Activated gamma-delta T cell treated with anti-CD3 and anti-CD28 coated beads, Interleukin-2, amount 50 U/mL, for 16 hours (primary cell): ENCODE measurements at regions not wholly inside any gene's neighbourhood (a gene's known extent, or its start where the extent isn't known, plus 50 kb on each side); places are given as distances from the start of the nearest gene placed in this dataset.
"Not testable (repeated sequence)": the region's sequence is repeated elsewhere in the genome, so short reads cannot be mapped to it uniquely, and the experiment has no call there.

Experiments
- DNase-seq: peaks from one replicate; pipeline ENCODE4 v3.0.0-alpha.2; 2020; ENCODE audit warnings: low read depth

GRCh38 chr2:81545626-81546025, 1241.1 kb upstream of the LRRTM1 start:
- no peak for DNase-seq

DNA sequence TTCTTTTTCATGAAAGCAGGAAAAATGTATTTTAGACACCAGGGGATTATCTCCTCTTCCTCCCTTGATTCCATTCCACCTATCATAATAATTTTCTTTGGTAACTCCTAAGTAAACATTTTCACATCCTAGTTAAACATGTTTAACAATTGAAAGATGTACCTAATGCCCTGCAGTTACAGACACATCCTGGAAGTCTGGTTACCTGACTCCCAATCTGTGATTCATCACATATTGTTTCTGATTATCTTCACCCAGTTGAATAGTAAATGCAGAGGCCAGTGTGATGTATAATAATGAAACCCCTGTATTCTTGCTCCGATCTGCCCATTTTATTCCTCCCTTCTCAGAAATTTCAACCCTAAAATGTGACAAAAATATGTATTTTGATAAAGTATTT, 1237.6 kb upstream of the LRRTM1 start:
- no peak for DNase-seq

DNA sequence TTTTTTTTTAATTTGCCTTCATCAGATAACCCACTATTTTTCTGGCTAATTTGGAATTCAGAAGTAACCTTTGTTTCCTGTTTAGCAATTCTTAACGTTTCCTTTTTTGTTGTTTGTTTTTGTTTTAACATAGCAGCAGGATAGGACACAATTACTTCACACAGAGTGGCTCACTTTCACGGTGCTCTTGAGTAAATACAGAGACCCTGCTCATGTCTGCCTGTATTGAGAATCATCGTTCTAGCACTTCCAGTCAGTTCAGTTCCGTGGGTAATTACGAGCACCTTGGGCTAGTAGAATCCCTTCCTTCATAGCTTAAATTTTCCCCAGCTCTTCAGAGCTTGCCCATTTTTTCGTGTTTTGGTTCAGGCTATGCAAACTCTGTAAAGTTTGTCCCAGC, 1225.4 kb upstream of the LRRTM1 start:
- no peak for DNase-seq

GRCh38 chr2:81528852-81529480, 1224.4 kb upstream of the LRRTM1 start:
- no peak for DNase-seq

GRCh38 chr2:81523344-81523743, 1218.8 kb upstream of the LRRTM1 start:
- no peak for DNase-seq

DNA sequence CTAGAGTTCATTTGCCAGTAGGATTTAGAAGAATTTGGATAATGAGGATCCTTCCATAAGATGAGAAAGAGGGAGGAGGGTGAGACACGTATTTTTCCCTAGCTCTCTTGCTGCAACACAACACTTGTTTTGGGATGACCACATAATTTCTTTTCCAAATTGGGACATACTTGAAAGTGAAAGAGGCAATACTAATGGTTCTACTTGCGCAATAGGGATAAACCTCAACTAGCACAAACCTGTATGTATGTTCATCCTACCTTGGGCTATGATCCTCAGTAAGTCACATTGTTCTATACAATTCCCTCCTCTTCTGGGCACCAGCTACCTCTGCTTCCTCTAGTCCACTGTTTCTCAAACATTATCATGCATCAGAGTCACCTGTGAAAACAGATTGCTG, 1208.8 kb upstream of the LRRTM1 start:
- no peak for DNase-seq

DNA sequence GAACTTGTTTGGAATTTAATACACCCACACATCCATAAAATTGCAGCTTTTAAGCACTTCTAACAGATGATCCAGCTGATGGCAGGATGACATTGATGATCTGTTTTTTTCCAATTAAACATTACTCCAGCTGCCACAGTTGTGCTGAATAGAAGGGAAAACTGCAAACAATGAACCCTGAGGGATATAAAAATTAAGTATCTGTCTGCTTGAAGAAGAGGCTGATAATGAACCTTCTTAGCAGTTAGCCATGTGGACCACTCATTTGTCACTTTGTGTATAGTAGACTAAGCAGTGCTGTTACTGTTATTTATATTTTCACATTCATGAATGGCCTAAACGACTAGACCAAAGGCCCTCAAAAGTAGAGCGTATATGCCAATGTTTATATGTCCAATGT, 1201.0 kb upstream of the LRRTM1 start:
- no peak for DNase-seq

GRCh38 chr2:81495556-81495955, 1191.0 kb upstream of the LRRTM1 start:
- DNase-seq, result no peak

- DNase-seq, result no peak
Measured at GRCh38 chr2:81483254-81483653, 1178.7 kb upstream of the LRRTM1 start.

- DNase-seq, result no peak
Measured at GRCh38 chr2:81481994-81482368, 1177.4 kb upstream of the LRRTM1 start.

GRCh38 chr2:81481242-81481993, 1176.9 kb upstream of the LRRTM1 start:
- DNase-seq, result no peak

GRCh38 chr2:81467096-81467495, 1162.5 kb upstream of the LRRTM1 start:
- no peak for DNase-seq

- DNase-seq, result no peak
Measured at GRCh38 chr2:81462420-81462819, 1157.9 kb upstream of the LRRTM1 start.

GRCh38 chr2:81445176-81445575, 1140.6 kb upstream of the LRRTM1 start:
- no peak for DNase-seq

DNA sequence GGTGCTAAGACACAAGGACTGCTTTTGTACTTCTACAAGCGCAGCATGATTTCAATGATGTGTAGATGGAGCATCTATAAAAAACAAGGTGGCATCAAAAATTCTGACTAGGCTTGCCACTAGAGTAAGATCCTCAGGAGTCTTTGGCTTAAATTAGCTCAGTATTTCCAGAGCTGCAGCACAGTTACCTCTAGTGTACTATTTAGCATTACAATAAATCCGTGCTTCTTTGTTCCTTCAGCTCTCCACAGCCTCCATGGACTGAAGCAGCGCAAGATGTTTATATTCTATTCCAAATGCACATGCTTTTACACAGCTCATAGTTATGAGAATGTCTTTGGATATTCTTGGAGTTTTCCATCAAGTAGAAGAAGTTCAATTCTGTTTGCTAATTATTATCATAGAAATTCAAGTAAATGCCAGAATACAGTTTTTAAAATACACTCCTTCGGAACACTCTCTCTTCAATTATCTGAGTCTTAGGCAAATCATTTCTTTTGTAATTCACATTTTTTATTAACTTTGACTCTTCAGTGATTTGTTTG, 1133.0 kb upstream of the LRRTM1 start:
- no peak for DNase-seq

DNA sequence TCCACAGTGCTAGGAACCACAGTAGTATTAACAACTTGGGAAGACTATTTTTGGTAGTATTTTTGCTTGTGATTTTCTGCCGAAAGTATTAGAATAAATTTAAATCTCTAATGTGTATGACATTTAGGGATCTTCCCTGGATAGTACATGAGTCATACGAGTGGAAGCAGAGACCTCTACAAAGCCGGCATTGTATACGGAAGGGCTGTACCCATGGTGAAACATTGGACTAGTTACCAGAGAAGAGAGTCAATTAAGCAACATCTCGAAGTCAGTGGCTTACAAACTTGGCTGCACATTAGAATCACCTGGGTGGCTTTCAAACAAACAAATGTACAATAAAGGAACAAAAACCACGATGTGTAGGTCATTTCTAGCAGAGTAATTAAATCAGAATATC, 1131.7 kb upstream of the LRRTM1 start:
- no peak for DNase-seq

GRCh38 chr2:81412681-81413080, 1108.1 kb upstream of the LRRTM1 start:
- DNase-seq, result no peak

GRCh38 chr2:81403508-81403907, 1099.0 kb upstream of the LRRTM1 start:
- no peak for DNase-seq

- no peak for DNase-seq
Measured at GRCh38 chr2:81396417-81397019, 1092.0 kb upstream of the LRRTM1 start.

DNA sequence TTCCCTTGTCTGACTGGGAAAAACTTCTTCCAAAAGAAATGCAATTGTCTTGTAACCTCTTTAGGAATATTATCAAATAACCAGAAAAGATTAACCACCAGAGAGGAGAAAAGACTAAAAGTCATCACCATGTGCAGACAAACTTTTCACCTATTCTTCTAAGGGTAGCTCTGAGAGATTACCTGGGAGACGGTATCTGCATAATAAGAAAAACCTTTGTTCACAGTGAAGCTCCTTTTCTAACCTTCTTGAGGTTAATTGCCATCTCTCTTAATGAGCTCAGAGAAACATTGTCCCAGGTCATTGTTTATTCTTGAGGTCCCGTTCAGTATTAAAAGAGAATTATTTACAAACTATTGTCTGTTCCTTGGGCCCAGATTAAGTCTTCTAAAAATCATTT, 1091.2 kb upstream of the LRRTM1 start:
- no peak for DNase-seq

GRCh38 chr2:81389203-81389602, 1084.7 kb upstream of the LRRTM1 start:
- DNase-seq, result no peak

GRCh38 chr2:81363800-81364199, 1059.2 kb upstream of the LRRTM1 start:
- DNase-seq, result no peak

DNA sequence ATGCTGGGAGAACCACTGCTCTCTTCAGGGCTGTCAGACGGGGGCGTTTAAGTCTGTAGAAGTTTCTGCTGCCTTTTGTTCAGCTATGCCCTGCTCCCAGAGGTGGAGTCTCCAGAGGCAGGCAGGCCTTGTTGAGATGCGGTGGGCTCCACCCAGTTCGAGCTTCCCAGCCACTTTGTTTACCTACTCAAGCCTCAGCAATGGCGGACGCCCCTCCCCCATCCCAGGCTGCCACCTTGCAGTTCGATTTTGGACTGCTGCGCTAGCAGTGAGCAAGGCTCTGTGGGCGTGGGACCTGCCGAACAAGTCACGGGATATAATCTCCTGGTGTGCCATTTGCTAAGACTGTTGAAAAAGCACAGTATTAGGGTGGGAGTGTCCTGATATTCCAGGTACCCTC, 1057.9 kb upstream of the LRRTM1 start:
- not testable (repeated sequence) for DNase-seq
